ENCODE measurements at regions not wholly inside any gene's neighbourhood (a gene's known extent, or its start where the extent isn't known, plus 50 kb on each side); places are given as distances from the start of the nearest gene placed in this dataset.
A peak's percentile ranks its signal among the peaks of the same experiment; 100 is the strongest.

DNA sequence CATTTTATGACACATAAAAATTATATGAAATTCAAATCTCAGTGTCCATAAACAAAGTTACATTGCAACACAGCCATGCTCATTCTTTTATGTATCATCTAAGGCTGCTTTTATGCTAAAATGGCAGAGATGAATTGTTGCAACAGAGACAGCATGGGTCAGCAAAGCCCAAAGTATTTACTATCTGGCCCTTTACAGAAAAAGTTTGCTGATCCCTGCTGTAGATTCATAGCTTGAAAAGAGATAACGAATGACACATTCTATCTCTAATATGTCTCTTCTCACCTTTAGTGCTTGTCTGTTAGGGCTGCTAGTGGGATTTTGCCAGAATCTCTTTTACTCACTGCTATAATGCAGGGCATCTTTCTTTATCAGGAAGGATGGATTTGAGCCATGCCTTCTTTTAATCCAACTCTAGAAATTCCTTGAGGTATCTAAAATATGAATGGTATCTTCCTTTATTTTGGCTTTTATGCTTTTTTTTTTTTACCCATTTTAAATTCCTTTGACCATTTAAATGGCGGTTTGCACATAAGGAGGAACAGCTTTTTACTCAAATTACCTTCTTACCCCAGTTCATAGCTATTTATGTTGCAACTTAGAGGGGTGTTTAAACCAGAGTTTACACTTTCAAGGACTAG is 598.2 kb downstream of the PLPP3 start:
- no peak for TF ChIP-seq POLR2A (IDR thresholded peaks at IDR 0.05)
- TF ChIP-seq, protein P1, sequence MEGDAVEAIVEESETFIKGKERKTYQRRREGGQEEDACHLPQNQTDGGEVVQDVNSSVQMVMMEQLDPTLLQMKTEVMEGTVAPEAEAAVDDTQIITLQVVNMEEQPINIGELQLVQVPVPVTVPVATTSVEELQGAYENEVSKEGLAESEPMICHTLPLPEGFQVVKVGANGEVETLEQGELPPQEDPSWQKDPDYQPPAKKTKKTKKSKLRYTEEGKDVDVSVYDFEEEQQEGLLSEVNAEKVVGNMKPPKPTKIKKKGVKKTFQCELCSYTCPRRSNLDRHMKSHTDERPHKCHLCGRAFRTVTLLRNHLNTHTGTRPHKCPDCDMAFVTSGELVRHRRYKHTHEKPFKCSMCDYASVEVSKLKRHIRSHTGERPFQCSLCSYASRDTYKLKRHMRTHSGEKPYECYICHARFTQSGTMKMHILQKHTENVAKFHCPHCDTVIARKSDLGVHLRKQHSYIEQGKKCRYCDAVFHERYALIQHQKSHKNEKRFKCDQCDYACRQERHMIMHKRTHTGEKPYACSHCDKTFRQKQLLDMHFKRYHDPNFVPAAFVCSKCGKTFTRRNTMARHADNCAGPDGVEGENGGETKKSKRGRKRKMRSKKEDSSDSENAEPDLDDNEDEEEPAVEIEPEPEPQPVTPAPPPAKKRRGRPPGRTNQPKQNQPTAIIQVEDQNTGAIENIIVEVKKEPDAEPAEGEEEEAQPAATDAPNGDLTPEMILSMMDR (IDR thresholded peaks at IDR 0.05) = no peak
- Histone ChIP-seq H3K4me1 (peaks cover 0 to 4% (median 3%) of the 10 kb centered on the region in 3 donors), H3K36me3 (no peaks in the 10 kb centered on the region), H3K9me3 (no peaks in the 10 kb centered on the region), H3K27me3 (no peaks in the 10 kb centered on the region), H3K4me3 (no peak overlapping the region), H3K27ac (no peak overlapping the region)
- DNase-seq = no peak
- WGBS, 2 donors = 84 to 85% methylated on average over 2 of the region's 2 CpGs
- intact Hi-C loops (cut with DNase I) = no loop called here

DNA sequence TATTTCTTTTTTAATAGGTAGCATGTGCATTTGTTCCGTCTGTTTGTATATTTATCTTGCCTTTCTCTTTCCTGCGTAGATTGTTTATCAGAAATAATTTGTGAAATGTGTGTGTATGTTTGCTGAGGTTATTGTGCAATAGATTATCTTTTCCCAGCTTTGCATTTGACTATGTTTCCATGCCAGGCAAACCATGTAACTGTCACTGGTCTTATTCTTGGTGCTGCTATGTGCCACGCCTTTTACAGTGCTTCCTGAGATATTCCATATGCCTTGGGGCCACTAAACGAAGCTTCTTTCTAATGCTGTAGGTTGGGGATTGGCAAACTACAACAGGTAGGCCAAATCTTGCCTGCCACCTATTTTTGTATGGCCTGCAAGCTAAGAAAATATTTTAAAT is 598.8 kb downstream of the PLPP3 start:
- Histone ChIP-seq H3K4me1 (peaks cover 0 to 4% (median 3%) of the 10 kb centered on the region in 3 donors), H3K4me3 (no peak overlapping the region), H3K9me3 (no peaks in the 10 kb centered on the region), H3K27me3 (no peaks in the 10 kb centered on the region), H3K36me3 (no peaks in the 10 kb centered on the region), H3K27ac (no peak overlapping the region)
- TF ChIP-seq, protein P1 (IDR thresholded peaks at IDR 0.05) = no peak
- TF ChIP-seq POLR2A (IDR thresholded peaks at IDR 0.05) = no peak
- intact Hi-C loops (cut with DNase I) = no loop called here
- DNase-seq = no peak
- 44 to 48% methylated on average over 4 of the region's 4 CpGs for WGBS, 2 donors

DNA sequence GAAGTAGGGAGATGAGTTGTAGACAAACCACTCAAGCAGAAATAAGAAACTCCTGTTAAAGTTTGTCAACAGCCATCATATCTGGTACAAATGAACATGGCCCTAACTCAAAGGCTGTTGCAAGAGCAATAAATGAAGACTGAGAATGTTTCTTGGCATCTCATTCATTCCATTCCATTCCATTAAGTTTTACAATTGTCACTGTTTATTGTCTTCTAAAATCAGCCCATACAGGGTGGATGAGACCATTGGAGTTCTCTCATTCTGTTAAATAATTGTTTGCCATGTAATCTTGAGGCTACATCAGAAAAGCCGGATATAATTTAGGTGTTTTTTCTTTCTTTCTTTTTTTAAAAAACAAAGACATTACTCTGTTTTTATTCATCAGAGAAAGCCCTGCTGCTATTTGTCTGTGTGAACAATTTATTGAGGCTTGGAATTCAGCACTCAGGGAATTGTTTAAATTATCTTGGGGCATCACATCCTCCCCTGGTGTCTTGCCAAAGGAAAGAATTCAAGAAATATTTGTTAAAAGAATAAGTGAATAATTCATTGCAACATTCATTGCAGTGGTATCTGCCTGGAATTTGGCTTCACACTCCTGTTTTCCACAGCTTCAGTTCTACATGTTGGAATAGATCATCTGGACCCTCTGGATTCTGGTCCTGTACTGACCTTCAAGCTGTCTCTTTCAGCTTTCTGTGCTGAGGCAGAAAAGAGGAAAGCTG is 604.5 kb downstream of the PLPP3 start:
- intact Hi-C loops (cut with DNase I) = no loop called here
- Histone ChIP-seq H3K36me3 (no peaks in the 10 kb centered on the region), H3K27ac (peak overlapping the region in 3 of 4 donors; percentile 2 to 63 (median 56)), H3K4me1 (peaks cover 0 to 9% (median 0%) of the 10 kb centered on the region in 3 donors), H3K27me3 (no peaks in the 10 kb centered on the region), H3K4me3 (no peak overlapping the region), H3K9me3 (no peaks in the 10 kb centered on the region)
- TF ChIP-seq, protein P1 (IDR thresholded peaks at IDR 0.05) = no peak
- no peak for TF ChIP-seq POLR2A (IDR thresholded peaks at IDR 0.05)
- DNase-seq = no peak
- WGBS, 2 donors = 72 to 80% methylated on average over 1 of the region's 1 CpG

DNA sequence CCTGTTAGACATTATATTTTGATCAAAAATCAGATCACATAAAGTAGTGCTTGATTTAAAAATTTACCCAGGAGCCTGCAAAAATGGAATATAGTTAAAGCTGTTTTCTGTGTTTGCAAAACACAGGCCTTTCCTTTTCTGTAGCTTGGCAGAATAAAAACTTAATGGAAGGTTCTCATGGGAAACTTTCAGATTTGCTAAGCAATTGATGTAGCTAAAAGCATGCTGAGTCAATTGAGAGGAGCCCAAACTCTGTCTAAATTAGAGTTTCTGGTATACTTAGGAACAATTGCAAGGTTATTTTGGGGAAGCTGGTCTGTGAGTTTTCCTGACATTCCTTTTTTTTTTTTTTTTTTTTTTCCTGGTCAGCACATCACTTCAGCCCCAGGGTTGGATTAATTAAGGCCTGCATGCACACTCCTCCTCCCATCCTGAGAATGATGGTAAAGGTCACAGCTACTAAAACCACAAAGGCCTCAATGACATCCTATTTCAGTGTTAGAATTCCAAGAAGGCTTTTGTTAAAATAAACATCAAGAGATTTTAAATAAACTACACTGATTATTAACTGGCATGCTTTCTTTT is 608.7 kb downstream of the PLPP3 start:
- H3K4me1 ChIP-seq = peaks cover 0 to 9% (median 0%) of the 10 kb centered on the region in 3 donors
- intact Hi-C loops (cut with DNase I) = no loop called here
- no peaks in the 10 kb centered on the region for H3K27me3 ChIP-seq
- H3K9me3 ChIP-seq = no peaks in the 10 kb centered on the region
- H3K36me3 ChIP-seq = no peaks in the 10 kb centered on the region
- H3K4me3 ChIP-seq = no peak overlapping the region
- DNase-seq = no peak
- no peak for TF ChIP-seq POLR2A (IDR thresholded peaks at IDR 0.05)
- TF ChIP-seq, protein P1 (IDR thresholded peaks at IDR 0.05) = no peak
- H3K27ac ChIP-seq = no peak overlapping the region

DNA sequence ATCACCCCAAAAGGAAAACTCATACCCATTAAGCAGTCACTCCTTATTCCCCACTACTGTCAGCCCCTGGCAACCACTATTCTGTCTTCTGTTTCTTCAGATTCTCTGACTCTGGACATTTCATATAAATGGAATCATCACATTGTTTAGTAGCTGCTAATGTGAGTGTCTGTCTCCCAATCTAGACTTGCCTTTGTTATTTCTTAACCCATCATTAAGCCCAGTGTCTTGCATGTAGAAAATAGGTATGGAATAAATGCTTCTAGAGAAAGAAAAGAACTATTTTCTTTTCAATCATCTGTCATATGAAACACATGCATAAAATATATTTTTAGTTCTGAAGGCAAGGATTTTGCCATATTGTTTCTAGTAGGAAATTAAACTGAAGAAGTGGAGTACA is 610.0 kb downstream of the PLPP3 start:
- DNase-seq = no peak
- H3K4me3 ChIP-seq = no peak overlapping the region
- H3K9me3 ChIP-seq = no peaks in the 10 kb centered on the region
- no peaks in the 10 kb centered on the region for H3K36me3 ChIP-seq
- H3K4me1 ChIP-seq = peaks cover 0 to 7% (median 0%) of the 10 kb centered on the region in 3 donors
- no peak overlapping the region for H3K27ac ChIP-seq
- TF ChIP-seq, protein P1 (IDR thresholded peaks at IDR 0.05) = no peak
- TF ChIP-seq POLR2A (IDR thresholded peaks at IDR 0.05) = no peak
- intact Hi-C loops (cut with DNase I) = no loop called here
- H3K27me3 ChIP-seq = no peaks in the 10 kb centered on the region
